HG03558 (cell line): ENCODE measurements at regions not wholly inside any gene's neighbourhood (a gene's known extent, or its start where the extent isn't known, plus 50 kb on each side); places are given as distances from the start of the nearest gene placed in this dataset.
A peak's percentile ranks its signal among the peaks of the same experiment; 100 is the strongest.

ENCODE experiments used
- ATAC-seq: cut with Tn5 transposase; IDR thresholded peaks from one replicate; pipeline ENCODE4 v1.9.1; 2021; ENCODE audit warnings: moderate number of reproducible peaks; ENCODE audit not compliant: unreplicated experiment; ENCODE audit errors: extremely low read depth

DNA sequence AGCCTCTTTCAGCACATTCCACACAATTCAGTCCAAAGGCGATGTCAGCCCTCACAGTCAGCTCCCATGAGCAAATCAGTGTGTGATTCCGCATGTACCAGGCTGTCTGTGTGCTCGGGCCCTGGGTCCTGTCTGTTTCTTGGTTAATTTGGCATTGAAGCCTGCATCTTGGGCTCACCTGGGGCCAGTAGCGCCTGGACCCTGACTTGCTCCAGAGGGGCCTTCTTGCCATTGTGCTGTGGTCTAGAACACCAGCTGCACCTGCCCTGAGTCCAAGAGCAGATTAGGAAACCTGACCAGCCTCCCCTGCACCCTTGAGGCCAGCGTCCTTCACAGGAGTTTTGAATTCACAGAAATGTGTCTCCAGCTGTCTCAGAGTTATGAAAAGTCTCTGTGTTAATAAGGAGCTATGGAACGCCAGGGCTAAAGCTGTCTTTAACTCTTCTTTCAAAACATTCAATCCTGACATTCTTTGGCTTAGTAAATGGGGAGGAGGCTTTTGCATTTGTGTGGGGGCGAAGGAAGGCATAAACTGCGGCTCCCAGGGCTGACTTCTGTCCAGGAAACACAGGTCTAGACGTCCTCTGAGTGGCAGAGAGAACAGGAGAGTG lies 102.2 kb downstream of the ARF6 start:
- no peak for ATAC-seq

GRCh38 chr14:49997991-49998390 lies 105.1 kb downstream of the ARF6 start:
- ATAC-seq, result no peak

GRCh38 chr14:49999146-49999761 lies 106.4 kb downstream of the ARF6 start:
- ATAC-seq, result peak; percentile 31

DNA sequence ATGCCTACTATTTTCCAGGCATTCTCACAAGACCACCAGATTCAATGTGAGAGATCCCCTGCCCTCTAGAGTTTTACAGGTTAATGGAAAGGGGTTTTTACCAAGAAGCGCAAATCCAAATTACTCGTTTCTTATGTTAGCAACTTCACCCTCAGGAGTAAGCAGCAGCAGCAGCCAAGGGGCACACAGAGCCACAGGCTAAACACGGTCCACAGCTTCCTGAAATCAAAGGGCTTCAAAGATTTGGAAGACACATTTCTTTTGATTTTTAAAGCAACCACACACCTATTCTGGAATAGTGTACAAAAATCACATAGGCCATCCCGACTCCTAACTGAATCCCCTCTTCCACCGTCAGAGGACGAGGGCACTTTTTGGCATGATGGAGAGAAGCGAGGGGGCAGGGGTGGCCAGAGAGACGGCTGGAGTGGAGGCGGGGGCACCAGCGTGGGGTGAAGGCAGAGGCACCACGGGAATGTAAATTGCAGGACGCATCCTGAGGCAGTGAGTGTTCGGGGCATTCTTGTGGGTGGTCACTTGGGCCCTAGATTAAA lies 107.0 kb downstream of the ARF6 start:
- ATAC-seq, result no peak

- no peak for ATAC-seq
Measured at GRCh38 chr14:50000380-50001150, 107.7 kb downstream of the ARF6 start.

DNA sequence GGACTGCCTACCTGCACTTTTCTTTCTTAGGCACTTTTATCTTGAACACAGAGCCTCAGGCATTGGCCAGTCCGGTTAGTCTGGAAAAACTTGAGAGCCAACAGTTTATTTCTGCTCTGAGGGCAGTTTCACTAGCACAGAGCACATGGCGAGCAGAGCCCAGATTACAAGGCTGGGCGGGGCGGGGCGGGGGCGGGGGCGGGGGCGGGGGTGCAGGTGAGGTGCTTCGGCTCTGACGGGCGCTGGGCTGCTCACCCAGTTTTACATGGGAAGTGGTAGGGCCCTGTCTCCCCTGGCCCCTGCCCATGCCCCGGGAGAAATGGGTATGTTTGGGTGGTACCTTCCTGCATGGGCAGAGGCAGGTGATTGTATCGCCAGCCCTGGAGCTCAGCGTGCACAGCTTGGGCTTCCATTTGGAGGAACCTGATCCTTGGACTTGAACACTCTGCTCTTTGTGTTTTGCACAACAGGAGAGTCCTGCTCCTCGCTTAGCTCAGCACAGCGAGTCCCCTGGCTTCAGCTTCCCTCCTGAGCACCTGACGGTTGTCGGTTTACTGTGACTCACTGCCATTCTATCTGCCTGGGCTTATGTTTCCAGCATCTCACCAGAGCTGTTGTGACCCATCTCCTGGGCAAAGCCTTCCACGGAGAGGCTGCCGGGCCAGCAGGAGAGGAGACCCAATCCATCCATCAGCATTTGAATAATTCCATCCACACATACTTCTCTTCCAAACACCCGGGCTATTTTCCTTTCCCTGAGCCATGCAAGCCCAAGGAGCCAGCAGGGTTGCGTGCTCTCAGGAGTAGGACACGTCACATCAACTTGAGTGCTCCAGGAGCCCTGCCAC lies 108.5 kb downstream of the ARF6 start:
- ATAC-seq, result no peak

- ATAC-seq, result no peak
Measured at GRCh38 chr14:50001999-50002925, 109.4 kb downstream of the ARF6 start.

- ATAC-seq, result no peak
Measured at GRCh38 chr14:50002926-50003212, 110.0 kb downstream of the ARF6 start.

GRCh38 chr14:50003213-50004021 lies 110.5 kb downstream of the ARF6 start:
- no peak for ATAC-seq

GRCh38 chr14:50006141-50006540 lies 110.2 kb downstream of the VCPKMT start:
- no peak for ATAC-seq

- ATAC-seq, result no peak
Measured at GRCh38 chr14:50007123-50007903, 109.1 kb downstream of the VCPKMT start.

- no peak for ATAC-seq
Measured at GRCh38 chr14:50008562-50008961, 107.8 kb downstream of the VCPKMT start.

DNA sequence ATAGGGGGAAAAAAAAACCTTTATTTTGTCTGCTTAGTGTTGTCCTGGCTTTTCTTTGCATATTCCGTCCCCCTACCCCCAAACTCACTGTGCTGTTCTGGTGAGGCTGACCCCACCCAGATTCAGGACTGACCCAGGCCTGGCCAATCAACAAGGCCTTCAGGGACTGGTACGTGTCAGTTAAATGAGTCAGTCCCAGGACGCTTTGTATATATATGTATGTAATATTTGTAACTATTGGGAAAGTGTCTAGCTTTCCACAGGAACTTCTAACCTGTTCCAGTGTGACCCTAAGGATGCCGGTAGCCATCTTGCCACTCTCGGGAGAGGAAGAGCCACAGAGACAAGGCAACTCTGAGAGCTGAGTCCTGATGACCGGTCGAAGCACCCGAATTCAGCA lies 107.4 kb downstream of the VCPKMT start:
- no peak for ATAC-seq

DNA sequence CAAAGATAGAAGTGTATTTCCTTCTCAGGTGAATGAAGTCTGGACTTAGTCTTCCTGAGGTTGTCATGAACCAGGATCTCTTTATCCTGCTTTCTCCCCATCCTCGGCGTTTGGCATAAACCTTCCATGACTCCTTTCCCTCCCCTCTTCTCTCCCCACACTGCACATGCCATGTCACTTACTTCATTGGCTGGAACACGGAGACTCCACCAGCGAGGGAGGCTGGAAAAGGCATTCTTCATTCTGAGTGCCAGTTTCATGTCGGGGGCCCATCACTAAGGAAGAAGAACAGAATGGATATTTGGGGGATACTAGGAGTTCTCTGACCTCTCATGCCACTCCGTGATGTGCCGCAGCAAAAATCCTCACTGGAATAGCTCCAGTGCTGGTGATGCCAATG lies 105.6 kb downstream of the VCPKMT start:
- no peak for ATAC-seq

GRCh38 chr14:50011242-50011641 lies 105.1 kb downstream of the VCPKMT start:
- no peak for ATAC-seq

DNA sequence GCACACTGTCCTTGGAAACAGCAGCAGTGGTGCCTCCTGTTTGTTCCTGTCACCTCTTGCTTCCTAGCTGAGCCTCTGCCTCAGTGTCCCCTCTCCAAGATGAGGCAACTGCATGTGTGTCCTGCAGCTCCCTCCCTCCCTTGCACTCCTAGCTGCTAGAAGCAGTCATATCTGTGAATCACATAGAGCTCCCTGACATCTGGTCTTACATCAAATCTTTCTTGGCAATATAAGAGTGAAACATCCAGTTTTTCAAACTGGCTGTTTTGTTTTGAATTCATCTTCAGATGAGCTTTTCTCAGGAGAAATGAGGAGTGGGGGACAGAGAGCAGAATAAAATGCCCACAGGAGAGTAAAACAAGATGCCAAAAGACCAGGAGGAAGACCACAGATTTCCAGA lies 103.7 kb downstream of the VCPKMT start:
- ATAC-seq, result no peak

DNA sequence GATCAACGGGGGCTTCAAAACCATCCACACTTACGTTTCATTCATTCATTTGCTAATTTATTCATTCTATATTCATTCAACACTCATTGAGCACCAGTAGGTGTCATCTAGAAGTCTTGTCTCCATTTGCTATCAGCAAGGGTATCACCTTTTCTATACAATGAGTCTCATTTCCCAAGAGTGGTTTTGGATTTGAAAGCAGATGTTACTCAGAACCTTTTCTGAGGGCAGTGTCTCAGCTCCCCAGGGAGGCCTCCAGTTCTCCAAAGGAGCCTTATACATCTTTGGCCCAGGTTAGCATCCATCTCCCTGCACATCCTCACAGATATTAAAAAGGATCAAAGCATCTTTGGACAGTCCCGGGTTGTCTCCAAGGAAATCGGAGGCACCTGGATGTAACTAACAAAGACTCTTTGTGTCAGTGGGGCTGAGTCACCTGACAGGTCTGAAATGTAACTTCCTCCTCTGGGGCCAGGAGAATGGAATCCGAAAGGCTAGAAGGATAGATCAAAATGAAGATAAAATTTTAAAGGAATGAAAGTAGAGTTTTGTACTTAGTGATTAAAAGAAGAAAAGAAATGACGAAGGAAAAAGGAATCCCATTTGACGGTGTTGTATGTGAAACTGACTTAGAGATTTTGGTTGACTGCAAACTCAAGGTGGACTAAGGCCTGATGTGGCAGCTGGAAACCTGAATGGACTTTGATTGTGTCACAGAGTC lies 103.0 kb downstream of the VCPKMT start:
- no peak for ATAC-seq
